HG03280 (cell line): ENCODE measurements at regions not wholly inside any gene's neighbourhood (a gene's known extent, or its start where the extent isn't known, plus 50 kb on each side); places are given as distances from the start of the nearest gene placed in this dataset.

Experiments
- ATAC-seq: cut with Tn5 transposase; IDR thresholded peaks from one replicate; pipeline ENCODE4 v1.9.1; 2021; ENCODE audit warnings: mild to moderate bottlenecking, moderate library complexity; ENCODE audit not compliant: unreplicated experiment

DNA sequence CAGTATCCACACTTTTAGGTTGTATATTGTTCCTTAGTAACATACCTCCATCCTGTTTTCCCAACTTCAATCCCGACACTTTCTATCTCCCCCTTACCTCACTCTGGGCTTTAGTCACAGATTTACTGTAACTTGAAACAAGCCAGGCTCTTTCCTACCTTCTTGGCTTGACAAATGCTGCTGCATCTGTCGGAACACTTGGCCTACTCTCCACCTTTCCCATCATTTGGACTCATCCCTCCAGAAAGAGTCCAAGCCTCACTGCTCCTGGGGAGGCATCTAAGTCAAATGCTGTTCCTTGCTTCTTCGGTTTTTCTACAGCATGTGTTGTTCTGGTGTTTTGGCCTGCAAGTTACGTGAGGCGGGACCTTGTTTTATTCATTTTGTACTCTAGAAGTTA, 142.4 kb downstream of the DACT1 start:
- no peak for ATAC-seq

- ATAC-seq, result no peak
Observed at GRCh38 chr14:58780605-58781004, 142.8 kb downstream of the DACT1 start.

- ATAC-seq, result no peak
Observed at GRCh38 chr14:58782011-58782410, 144.2 kb downstream of the DACT1 start.

- no peak for ATAC-seq
Observed at GRCh38 chr14:58783792-58784511, 146.2 kb downstream of the DACT1 start.

- no peak for ATAC-seq
Observed at GRCh38 chr14:58784931-58785330, 147.2 kb downstream of the DACT1 start.

DNA sequence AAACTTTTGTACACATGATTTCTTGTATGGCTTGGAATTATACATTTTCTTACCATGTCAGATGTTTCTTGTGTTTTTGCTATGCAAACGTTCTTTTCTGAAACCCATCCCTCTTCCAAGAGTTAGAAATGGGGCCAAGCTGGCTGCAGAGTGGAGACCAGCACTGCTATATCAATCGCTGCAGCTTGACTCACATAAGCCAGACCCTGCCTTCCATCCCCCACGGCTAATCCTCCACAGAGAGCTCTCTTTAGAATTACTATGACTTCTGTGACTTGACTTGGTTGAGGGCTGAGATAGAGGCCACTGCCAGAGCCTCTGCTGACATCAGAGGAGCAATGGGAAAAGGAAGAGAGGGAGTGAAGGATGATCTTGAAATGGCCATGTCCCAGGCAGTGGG, 147.9 kb downstream of the DACT1 start:
- ATAC-seq, result no peak

- ATAC-seq, result no peak
Observed at GRCh38 chr14:58787592-58787991, 149.8 kb downstream of the DACT1 start.

- no peak for ATAC-seq
Observed at GRCh38 chr14:58788655-58789503, 151.1 kb downstream of the DACT1 start.

GRCh38 chr14:58789736-58790135, 152.0 kb downstream of the DACT1 start:
- no peak for ATAC-seq

- ATAC-seq, result no peak
Observed at GRCh38 chr14:58792416-58792815, 154.7 kb downstream of the DACT1 start.

DNA sequence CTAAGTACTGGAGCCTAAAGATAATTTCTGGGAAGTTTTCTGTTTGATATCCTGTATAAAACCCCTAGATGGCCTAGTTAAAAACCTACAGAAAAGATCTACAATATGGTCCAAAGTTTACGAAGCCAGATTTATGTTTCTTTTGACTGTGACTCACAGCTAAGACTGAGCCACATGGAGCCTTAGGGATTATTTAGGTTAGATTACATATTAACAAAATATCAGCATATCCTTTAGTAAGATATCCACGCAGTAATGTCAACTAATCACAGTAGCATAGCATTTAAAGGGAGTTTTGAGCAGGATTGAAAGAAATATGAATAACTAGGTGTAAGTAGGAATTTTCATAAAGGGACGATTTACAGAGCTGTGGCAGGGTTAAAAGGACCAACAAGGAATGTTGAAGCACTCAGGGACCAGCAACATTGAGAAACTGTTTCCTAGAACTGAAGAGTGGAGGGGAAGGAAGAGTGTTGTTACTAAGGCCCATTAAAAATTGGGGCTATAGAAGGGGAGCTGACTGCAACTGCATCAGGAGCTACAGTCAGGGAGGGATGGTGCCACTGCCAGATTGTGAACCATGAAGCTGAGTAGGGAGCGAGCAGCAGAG, 155.5 kb downstream of the DACT1 start:
- no peak for ATAC-seq

DNA sequence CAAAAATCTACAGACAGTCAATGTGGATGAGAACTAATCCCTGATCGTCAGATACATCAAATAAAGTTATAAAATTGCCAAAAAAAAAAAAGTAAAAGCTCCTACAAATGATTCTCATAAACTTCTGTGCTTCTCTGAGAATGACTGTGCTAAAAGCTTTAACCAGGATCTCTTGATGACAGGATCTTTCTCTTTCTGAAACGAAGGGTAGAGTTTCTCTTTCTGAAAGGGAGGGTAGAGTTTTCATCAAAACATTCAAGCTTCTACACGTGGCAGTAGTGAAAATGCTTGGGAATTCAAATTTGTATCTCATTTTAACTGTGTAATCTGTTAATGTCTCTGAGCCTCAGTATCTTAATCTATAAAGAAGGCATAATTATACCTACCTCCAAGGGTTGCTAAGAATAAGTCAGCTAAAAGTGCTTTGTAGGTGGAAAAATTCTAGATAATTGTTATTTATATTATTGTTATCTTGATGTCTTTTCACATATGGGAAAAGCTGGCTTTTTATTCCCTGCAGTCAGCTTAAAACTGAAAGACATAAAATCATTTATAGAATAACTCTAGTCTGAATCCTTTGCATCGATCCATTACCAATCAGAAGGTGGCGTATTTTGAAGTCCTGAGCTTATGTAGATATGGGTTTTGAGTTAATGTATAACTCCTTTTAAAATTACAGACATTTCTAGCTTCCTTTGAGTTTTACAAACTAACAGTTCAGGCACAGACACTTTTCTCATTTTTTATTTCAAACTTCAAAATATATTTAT, 157.4 kb downstream of the DACT1 start:
- no peak for ATAC-seq

DNA sequence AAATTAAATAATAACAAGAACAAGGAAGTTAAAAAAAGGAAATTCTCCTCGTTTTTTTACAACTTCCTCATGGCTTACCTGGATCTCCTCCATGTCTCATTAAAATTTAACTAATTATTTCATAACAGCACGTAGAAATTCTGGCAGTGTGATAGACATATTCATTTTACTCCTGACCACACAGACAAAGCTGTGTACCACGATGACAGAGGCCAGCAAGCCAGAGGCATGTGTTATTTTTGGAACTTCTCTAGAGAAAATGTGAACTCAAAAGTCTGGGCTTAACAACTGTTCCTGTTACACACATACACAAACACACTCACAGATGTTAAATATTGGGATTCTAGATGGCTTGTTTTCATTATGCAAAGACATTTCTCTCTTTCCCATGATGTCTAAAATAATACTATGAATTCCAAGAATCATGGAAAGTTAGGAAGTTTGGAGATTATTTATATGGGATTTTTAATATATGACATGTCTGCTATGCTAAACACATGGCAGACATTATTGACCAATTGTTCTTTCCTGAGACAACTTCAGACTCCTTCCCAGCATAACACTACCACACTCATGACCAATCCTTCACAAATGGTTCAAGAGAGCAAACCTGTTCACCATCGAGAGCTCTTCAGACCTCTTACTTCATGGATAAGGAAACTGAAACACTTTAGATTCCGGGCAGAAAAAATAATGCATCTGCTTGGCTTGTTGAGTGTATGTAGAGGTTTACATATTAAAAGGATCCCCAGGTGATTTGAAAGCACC, 158.7 kb downstream of the DACT1 start:
- no peak for ATAC-seq

DNA sequence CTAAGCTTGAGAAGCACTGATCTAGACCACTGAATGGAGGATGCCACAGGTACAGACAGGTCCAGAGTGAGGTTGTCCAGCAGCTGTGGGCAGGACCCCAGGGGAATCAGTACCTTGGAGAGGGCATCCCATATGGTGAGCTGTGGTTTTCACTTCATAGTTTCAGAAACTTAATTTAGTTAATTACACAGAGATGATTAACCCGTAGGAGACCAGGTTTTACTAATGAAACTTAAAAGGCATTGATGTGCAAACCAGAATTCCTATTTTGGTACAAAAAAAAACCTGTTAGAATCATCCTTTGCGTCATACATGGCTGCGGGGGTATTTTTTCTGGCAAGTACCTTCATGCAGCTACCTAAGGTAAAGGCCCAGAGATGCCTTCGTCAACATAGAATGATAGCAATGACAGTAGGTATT, 159.3 kb downstream of the DACT1 start:
- ATAC-seq, result peak; percentile 77

GRCh38 chr14:58798173-58798572, 160.4 kb downstream of the DACT1 start:
- no peak for ATAC-seq

- no peak for ATAC-seq
Observed at GRCh38 chr14:58801086-58801485, 163.3 kb downstream of the DACT1 start.

DNA sequence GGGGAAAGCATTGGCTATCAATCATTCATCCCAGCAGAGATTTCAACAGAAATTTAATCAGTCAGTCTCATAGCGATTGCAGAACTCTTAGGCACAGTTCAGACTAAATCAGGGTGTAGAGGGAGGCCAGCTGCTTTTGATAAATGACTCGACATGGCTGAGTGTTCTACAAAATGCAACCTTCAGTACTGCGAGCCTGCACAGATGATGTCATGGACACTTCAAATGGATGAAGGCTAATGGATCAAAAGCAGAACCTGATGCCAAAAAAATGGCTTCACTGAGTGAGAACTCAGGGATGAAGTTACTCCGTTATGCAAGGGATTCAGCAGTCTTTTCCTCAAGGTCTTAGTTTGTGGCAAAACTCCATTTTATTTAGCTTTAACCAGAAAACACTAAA, 167.3 kb downstream of the DACT1 start:
- no peak for ATAC-seq

DNA sequence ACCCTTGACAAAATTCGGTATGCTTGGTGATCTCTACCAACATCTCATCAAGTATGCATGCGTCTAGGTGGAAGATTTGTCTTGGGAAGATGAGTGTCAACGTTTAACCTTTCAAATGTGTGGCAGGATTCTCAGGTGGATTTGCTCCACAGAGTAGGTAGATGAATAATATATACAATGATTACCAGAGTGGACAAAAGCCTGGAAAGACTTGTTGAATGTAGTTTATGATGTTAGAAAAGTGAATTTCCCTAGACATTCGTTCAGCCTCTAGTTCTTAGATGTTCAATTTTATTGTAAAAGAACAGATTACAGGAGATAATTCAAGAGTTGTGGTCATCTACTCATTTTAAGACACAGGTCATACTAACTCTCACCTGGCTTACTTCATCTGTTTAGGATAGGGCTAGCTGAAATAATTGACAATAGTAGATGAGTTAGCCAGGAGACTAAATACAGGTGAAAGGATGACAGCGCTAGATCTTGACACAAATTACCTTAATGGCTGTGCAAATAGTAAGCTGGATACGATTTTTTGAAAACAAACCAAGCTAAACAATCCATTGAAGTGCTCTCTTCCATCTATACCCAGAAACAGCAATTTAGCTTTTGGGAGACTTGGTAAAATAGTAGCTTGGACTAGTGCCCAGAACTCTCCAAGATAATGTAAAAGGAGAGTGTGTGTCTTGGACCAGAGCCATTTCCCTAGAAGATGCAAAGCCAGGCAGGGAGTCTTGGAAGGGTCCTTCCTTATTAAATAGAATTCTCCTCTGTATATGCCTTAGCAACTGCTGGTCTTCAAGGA, 168.0 kb downstream of the DACT1 start:
- ATAC-seq, result no peak

- ATAC-seq, result no peak
Observed at GRCh38 chr14:58807191-58807590, 169.4 kb downstream of the DACT1 start.

DNA sequence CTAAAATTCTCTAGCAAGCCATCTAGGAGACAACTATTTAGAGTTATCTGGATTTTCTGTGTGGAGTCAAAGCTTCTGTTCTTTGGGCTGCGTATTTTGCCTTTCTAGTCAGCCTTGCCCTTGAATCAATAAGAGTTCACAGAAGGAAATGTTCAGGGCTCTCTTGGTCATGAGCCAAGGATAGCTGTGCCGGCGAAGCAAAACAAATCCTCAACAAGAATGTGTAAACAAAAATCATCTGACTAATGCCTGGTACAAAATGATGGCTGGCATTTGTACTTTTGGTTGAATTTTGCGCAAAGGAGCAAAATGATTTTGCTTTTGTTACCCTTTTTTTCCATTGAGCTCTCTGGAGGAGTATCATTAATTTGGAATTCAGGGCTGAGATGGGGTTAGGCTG, 171.1 kb downstream of the DACT1 start:
- no peak for ATAC-seq
